ENCODE measurements at regions not wholly inside any gene's neighbourhood (a gene's known extent, or its start where the extent isn't known, plus 50 kb on each side); places are given as distances from the start of the nearest gene placed in this dataset.

DNA sequence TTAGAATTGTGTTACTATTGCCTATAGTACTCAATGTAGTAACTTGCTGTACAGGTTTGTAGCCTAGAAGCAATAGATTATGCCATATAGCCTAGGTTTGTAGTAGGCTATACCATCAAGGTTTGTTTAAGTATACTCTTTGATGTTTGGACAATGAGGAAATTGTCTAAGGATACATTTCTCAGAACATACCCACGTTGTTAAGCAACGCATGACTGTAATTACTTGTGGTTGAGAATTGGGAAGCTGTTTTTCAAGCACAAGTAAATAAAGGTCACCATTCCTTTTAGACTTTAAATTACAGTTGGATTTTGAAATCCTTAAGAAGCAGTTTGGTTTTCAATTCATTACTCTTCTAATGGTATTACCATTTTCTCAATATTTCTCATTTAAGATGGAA lies 89.8 kb upstream of the KCNH7 start:
- no peak for DNase-seq

DNA sequence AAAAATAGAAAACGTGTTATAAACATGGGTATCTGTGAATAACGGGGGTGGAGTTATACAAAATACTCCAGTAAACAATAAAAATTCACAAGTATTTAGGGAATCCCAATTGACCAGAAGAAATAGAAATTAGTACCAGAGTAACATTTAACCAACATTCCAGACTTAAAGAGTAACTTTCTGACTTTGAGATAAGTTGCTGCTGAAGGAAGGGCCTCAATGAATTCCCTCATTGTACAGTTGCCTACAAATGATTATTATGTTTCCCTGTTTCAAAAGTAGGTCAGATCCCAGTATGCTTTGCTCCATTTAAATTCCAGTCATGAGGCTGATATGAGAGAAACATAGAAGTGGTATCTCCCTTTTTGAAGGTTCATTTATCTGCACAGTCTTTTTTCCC lies 88.3 kb upstream of the KCNH7 start:
- DNase-seq: no peak

DNA sequence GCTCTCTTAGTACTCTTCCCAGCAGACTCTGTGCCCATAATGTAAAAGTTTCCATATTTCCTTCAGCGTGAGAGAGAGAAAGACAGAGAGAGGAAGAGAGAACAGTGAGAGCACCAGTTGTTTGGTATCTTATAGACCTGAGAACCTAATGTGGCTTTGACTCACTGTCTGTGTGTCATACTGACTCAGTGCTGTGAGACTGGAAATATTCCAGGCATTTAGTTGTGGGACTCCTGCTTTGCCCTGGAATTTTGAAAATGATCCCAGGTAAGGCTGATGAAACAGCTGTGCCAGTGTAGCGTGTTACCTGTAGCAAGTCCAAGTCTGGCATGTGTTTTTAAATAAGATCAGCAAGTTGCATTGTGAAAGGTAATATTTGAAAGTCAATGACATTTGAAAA lies 87.9 kb upstream of the KCNH7 start:
- no peak for DNase-seq

- DNase-seq: no peak
Observed at GRCh38 chr2:162925595-162925994, 87.0 kb upstream of the KCNH7 start.

GRCh38 chr2:162919111-162919510 lies 80.5 kb upstream of the KCNH7 start:
- peak; percentile 14 for DNase-seq

DNA sequence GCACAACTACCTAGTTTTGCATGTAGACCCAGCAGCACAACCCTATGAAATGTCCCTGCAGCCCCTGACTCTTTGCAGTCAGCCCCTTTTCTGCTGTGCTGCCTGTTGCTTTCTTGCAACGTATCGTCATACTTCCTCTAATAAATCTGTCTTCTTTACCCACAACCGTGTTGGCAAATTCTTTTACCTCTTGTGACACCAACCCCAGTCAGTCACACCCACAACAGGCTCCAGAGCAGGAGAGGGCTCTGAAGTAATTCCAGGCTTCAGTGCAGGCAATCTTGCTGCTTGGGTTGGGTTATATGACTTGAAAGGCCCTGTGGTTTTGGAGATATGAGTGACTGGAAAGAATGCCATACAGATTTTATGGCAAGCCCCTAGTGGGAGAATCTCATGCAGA lies 79.1 kb upstream of the KCNH7 start:
- no peak for DNase-seq

DNA sequence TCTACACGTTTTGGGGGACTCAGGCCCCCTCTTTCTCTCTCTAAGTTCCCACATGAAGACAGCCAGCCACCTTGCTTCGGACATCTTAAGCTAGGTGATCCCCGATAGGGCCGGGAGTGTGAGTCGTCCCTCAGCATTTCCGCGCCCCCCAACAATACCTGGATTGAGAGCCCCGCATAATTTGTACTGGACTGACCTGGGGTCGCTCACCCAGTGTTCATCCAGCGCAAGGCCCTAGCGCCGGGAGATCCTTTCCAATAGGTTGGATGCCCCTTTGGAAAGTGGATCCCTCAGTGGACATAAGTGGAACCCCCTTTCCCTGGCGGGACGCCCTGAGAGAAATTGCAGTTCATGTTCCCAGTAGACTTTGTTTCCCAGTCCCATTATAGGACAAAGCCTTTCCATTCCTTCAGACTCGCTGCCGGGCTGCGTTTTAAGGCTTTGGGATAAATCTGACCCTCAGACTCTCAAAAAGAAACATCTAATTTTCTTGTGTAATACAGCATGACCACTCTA lies 77.8 kb upstream of the KCNH7 start:
- DNase-seq: no peak

- no peak for DNase-seq
Observed at GRCh38 chr2:162915858-162916257, 77.3 kb upstream of the KCNH7 start.

GRCh38 chr2:162914161-162914560 lies 75.6 kb upstream of the KCNH7 start:
- no peak for DNase-seq

DNA sequence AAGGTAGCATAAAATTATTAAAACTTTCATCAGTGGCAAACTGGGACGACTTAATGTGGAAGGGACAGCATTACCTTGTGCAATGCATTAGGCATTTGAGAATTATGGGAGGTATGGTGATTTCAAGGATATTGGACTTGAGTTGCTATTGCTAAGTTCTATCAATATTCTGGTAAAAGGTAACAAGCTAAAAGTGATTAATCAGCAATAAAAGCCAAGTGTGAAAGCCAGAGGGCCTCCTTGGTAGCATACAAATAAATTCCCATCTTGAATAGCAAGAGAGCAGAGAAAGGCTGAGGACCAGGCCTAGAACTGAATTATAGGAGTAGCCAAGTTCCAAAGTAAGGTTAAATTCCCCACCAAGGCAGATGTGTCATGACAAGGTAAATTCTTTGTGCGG lies 74.2 kb upstream of the KCNH7 start:
- DNase-seq: no peak

DNA sequence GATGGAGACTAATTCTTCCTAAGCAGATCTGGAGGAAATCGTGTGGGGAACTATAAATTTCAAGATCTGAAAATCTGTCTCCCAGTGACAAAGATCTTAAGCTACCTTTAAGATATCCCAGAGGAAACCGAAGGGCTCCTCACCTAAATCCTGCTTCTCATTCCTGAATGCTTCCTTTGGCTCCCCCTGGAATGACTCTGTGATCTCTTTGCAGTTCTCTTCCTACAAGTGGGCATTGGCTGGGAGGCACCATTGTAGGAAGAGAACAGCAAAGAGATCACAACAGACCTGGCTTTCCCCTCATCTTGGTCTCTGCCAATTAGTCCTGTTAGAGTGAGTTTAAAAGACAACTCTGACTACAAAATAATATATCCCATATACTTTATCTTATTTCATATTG lies 70.0 kb upstream of the KCNH7 start:
- DNase-seq: no peak

DNA sequence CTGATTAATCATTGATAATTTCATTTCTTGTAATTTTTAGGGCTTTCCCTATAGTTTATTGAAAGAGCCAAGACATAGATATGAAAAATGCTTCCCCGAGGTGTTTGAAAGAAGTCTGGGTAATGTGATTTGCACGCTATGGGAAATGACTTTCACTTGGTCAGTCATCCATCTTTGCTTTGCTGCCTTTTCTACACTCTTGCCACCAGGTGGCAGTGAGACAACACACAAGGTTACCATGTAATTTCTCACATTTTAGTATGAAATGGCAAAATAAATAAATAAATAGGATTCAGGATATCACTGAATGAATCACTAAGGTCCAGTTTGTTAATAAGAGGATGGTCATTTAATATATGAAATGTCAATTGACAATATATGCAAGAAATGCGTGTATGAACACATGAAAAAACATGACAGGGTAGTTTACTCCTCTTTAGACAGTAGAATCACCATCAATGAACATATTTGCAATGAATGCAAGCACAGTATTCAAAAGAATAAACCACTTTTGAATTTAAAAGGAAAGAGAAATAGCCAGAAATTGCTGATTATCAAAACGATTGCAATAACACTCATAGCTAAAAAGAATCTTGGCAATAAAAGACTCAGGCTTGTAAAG lies 52.2 kb upstream of the KCNH7 start:
- peak; percentile 46 for DNase-seq

- DNase-seq: no peak
Observed at GRCh38 chr2:162888652-162889051, 50.1 kb upstream of the KCNH7 start.

Data from NCI-H526 treated with DMSO at 0.1 percent for 48 hours (cell line).